HepG2 (cell line): ENCODE measurements at regions not wholly inside any gene's neighbourhood (a gene's known extent, or its start where the extent isn't known, plus 50 kb on each side); places are given as distances from the start of the nearest gene placed in this dataset.

ENCODE experiments used
- ATAC-seq: fragments of 200-7000 bp; cut with Tn5 transposase; 3 replicates; pipeline ENCODE4 v1.9.1; 2020; ENCODE audit warnings: mild to moderate bottlenecking, moderate library complexity
- BruUV-seq: library from RNA; stranded (reverse); fragments of 400-500 nt; replicated peaks from 2 replicates; lab custom pipeline; 2021; lab: Mats Ljungman, UMichigan
- CTCF ChIA-PET: fragments of 300-600 bp; formaldehyde crosslinking; extraction: SDS; loops from one replicate; lab custom pipeline; 2021; ENCODE audit warnings: low total read pairs, inconsistent platforms, low intra/inter-chr PET ratio; lab: Yijun Ruan, JAX
- POLR2A ChIA-PET: fragments of 350-600 bp; sonication (Branson Sonifier 250); formaldehyde crosslinking; loops from one replicate; lab custom pipeline; 2020; ENCODE audit warnings: antibody characterized with exemption, inconsistent platforms; lab: Yijun Ruan, JAX
- DNase-seq: peaks from one replicate; pipeline ENCODE4 v3.0.0-alpha.2; 2015; ENCODE audit warnings: low spot score
- FAIRE-seq: peaks from 3 replicates; lab custom pipeline; 2011; peaks lifted over from hg19 to GRCh38; lab: Jason Lieb, UNC
- H2AFZ ChIP-seq: one replicate; pipeline ENCODE4 v1.6.1; 2011; ENCODE audit warnings: low read length, inconsistent platforms
- H3K27ac ChIP-seq: fragments of 300-600 bp; 3 replicates; pipeline ENCODE4 v1.8.0; 2011; ENCODE audit warnings: mixed run types, mild to moderate bottlenecking, mixed read lengths, low read length, inconsistent platforms; ENCODE audit not compliant: insufficient read depth; ENCODE audit errors: extremely low read length
- H3K27me3 ChIP-seq, 2 experiments: fragments of 200-600 bp in 1 of 2; 2 replicates in 1 of 2; 3 replicates in 1 of 2; pipeline versions ENCODE4 v1.6.0 to v1.8.0; 2011; ENCODE audit warnings: low read length in 2 of 2, mild to moderate bottlenecking in 2 of 2, moderate library complexity in 2 of 2, inconsistent platforms in 1 of 2; ENCODE audit not compliant: insufficient read depth in 2 of 2, control insufficient read depth in 1 of 2
- H3K36me3 ChIP-seq, 2 experiments: fragments of 200-600 bp in 1 of 2; replicated peaks in 1 of 2; 2 replicates in 1 of 2; 3 replicates in 1 of 2; pipeline versions ENCODE4 v1.5.1 to v1.8.0; 2011; ENCODE audit warnings: low read length in 2 of 2, inconsistent platforms in 1 of 2; ENCODE audit not compliant: insufficient read depth in 2 of 2, control insufficient read depth in 1 of 2
- H3K4me1 ChIP-seq: 2 replicates; pipeline ENCODE4 v1.5.1; 2012; ENCODE audit warnings: low read length, inconsistent platforms; ENCODE audit not compliant: insufficient read depth
- H3K4me2 ChIP-seq: 2 replicates; pipeline ENCODE4 v1.6.0; 2011; ENCODE audit warnings: low read depth, low read length, inconsistent platforms
- H3K4me3 ChIP-seq, 3 experiments: fragments of 200-600 bp in 1 of 3; sonication (generic), shearing (Covaris generic) in 1 of 3; replicated peaks in 1 of 3; 2 replicates each; pipeline ENCODE4 v1.5.1; 2011 to 2016; ENCODE audit warnings: low read length in 3 of 3, inconsistent platforms in 2 of 3, low read depth in 2 of 3, mild to moderate bottlenecking in 2 of 3, control low read depth in 1 of 3, mixed read lengths in 1 of 3; ENCODE audit not compliant: insufficient read depth in 1 of 3
- H3K79me2 ChIP-seq: one replicate; pipeline ENCODE4 v1.6.1; 2011; ENCODE audit warnings: low read length, inconsistent platforms; ENCODE audit not compliant: insufficient read depth
- H3K9ac ChIP-seq: 2 replicates; pipeline ENCODE4 v1.6.0; 2011; ENCODE audit warnings: mild to moderate bottlenecking, low read depth, low read length, inconsistent platforms; ENCODE audit not compliant: insufficient read depth
- H3K9me3 ChIP-seq: 2 replicates; pipeline ENCODE4 v1.5.1; 2012; ENCODE audit warnings: mild to moderate bottlenecking, low read length
- H4K20me1 ChIP-seq: 2 replicates; pipeline ENCODE4 v1.6.0; 2011; ENCODE audit warnings: inconsistent platforms, mild to moderate bottlenecking, low read length, moderate library complexity; ENCODE audit not compliant: insufficient read depth
- BRD4 ChIP-seq: sonication (generic); formaldehyde crosslinking; IDR thresholded peaks from 2 replicates; pipeline ENCODE4 v1.4.0; 2020; ENCODE audit warnings: missing genetic modification reagents
- GATAD1 ChIP-seq: IDR thresholded peaks from 2 replicates; pipeline ENCODE4 v1.6.1; 2016; ENCODE audit warnings: missing genetic modification reagents, missing compliant biosample characterization
- MAZ ChIP-seq, 2 experiments: sonication (generic) in 1 of 2; formaldehyde crosslinking in 1 of 2; IDR thresholded peaks; 2 replicates each; pipeline versions ENCODE4 v1.5.0 to v1.6.1; 2012 to 2020; ENCODE audit warnings: low read depth in 2 of 2, mild to moderate bottlenecking in 2 of 2, borderline replicate concordance in 1 of 2, improper control_type of control experiment in 1 of 2, low read length in 1 of 2, missing genetic modification reagents in 1 of 2, moderate library complexity in 1 of 2
- PHF5A ChIP-seq: IDR thresholded peaks from one replicate; pipeline ENCODE4 v1.6.1; 2018; ENCODE audit warnings: low read depth, missing genetic modification reagents; ENCODE audit not compliant: unreplicated experiment
- POGK ChIP-seq: sonication (generic); formaldehyde crosslinking; conservative IDR thresholded peaks from 2 replicates; pipeline ENCODE4 v1.8.0; 2022; ENCODE audit warnings: mild to moderate bottlenecking, moderate library complexity, missing genetic modification reagents
- SAFB2 ChIP-seq: sonication (generic); formaldehyde crosslinking; IDR thresholded peaks from 2 replicates; pipeline ENCODE4 v1.5.1; 2020; ENCODE audit warnings: missing genetic modification reagents, low read depth, mild to moderate bottlenecking, borderline replicate concordance
- STAT6 ChIP-seq: sonication (generic); formaldehyde crosslinking; IDR thresholded peaks from 2 replicates; pipeline ENCODE4 v1.4.0; 2020; ENCODE audit warnings: missing genetic modification reagents, mild to moderate bottlenecking, borderline replicate concordance
- ZGPAT ChIP-seq: IDR thresholded peaks from 2 replicates; pipeline ENCODE4 v1.6.1; 2016; ENCODE audit warnings: mild to moderate bottlenecking
- ZNF513 ChIP-seq: sonication (generic); formaldehyde crosslinking; conservative IDR thresholded peaks from 2 replicates; pipeline ENCODE4 v1.5.0; 2020; ENCODE audit warnings: missing genetic modification reagents
- ZNF749 ChIP-seq: sonication (generic); formaldehyde crosslinking; IDR thresholded peaks from 2 replicates; pipeline ENCODE4 v1.8.0; 2022; ENCODE audit warnings: mild to moderate bottlenecking, missing genetic modification reagents, moderate library complexity, borderline replicate concordance
- ZNF784 ChIP-seq: sonication (generic); formaldehyde crosslinking; IDR thresholded peaks from 2 replicates; pipeline ENCODE4 v1.5.1; 2020; ENCODE audit warnings: missing genetic modification reagents, mild to moderate bottlenecking, borderline replicate concordance
- ZSCAN21 ChIP-seq: sonication (generic); formaldehyde crosslinking; IDR thresholded peaks from 2 replicates; pipeline ENCODE4 v1.8.0; 2022; ENCODE audit warnings: mild to moderate bottlenecking, missing genetic modification reagents, moderate library complexity, borderline replicate concordance
- WGBS: methylation state at CpG from one replicate; pipeline ENCODE4 v1.1.6; 2017; ENCODE audit warnings: low lambda C conversion rate; 5-methylcytosine and 5-hydroxymethylcytosine counted together
- in situ Hi-C: cut with HindIII; loops from 2 replicates; pipeline ENCODE4 v1.10.0; 2017; ENCODE audit warnings: low pct_unique_long_range_greater_than_20kb; ENCODE audit not compliant: extremely low pct_ligation_motif_present
- intact Hi-C: fragments of 100-400 bp; cut with micrococcal nuclease; formaldehyde crosslinking; loops from one replicate; pipeline ENCODE4 v1.10.0; 2022; ENCODE audit not compliant: unreplicated experiment

GRCh38 chr13:84927442-84928169 is 871.6 kb downstream of the SLITRK6 start (continued):
- TF ChIP-seq POGK (CRISPR knock-in tag) = no peak
- no peak for TF ChIP-seq STAT6

GRCh38 chr13:84925443-84925842 is 873.8 kb downstream of the SLITRK6 start:
- H3K9ac ChIP-seq = no peak overlapping the region
- no peaks in the 10 kb centered on the region for H3K36me3 ChIP-seq
- no peaks in the 10 kb centered on the region for H3K27me3 ChIP-seq
- BruUV-seq = no TSS peak
- H3K9me3 ChIP-seq = no peaks in the 10 kb centered on the region
- CTCF ChIA-PET = no interaction called here
- H3K4me3 ChIP-seq = no peak overlapping the region
- no peaks in the 10 kb centered on the region for H3K4me1 ChIP-seq
- no peak for TF ChIP-seq ZGPAT (CRISPR knock-in tag)
- TF ChIP-seq ZNF784 = no peak
- TF ChIP-seq PHF5A = no peak
- no peak for TF ChIP-seq SAFB2 (CRISPR knock-in tag)
- no peak for TF ChIP-seq GATAD1 (CRISPR knock-in tag)
- TF ChIP-seq BRD4 (CRISPR knock-in tag) = no peak
- TF ChIP-seq ZNF513 = no peak
- no peak for TF ChIP-seq ZNF749
- no peak for TF ChIP-seq ZSCAN21 (CRISPR knock-in tag)
- TF ChIP-seq MAZ (IDR thresholded peaks at IDR 0.05; ENCODE audit: borderline replicate concordance, low read depth, low read length) = no peak
- no peak for TF ChIP-seq MAZ (CRISPR knock-in tag; IDR thresholded peaks at IDR 0.05; ENCODE audit: low read depth)
- TF ChIP-seq, all 625 proteins: peak for 0
- DNase-seq (no peak), FAIRE-seq (no peak), ATAC-seq (no peak)
- H3K4me2 ChIP-seq = no peak overlapping the region
- H3K27ac ChIP-seq = no peak overlapping the region
- 11% methylated on average over 4 of the region's 4 CpGs for WGBS
- POLR2A ChIA-PET = no interaction called here
- no peaks in the 10 kb centered on the region for H3K79me2 ChIP-seq
- H2AFZ ChIP-seq = no peak overlapping the region
- H4K20me1 ChIP-seq = no peaks in the 10 kb centered on the region
- in situ Hi-C loops = no loop called here
- intact Hi-C loops = no loop called here
